ENCODE measurements at regions not wholly inside any gene's neighbourhood (a gene's known extent, or its start where the extent isn't known, plus 50 kb on each side); places are given as distances from the start of the nearest gene placed in this dataset.
A peak's percentile ranks its signal among the peaks of the same experiment; 100 is the strongest.

DNA sequence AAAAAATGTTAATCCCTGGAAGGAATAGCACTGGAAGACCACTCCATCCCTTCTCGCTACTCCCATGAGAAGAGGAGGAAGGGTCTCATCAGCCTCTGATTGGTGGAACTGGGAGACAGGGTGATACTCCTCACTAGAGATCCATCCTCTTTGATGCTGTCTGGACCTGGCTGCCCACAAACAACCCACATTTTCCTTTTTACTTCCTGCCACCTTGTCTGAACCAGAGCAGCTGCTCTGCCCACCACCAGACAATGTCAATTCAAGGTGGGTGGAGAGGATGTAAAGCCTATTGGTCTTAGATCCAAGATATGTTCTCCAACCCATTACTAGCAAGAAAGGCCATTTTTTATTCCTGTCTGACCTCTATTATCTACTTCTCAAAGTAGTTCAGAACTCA lies 246.9 kb upstream of the TANK start:
- DNase-seq (ENCODE audit: low read depth in 2 of 2): no peak

DNA sequence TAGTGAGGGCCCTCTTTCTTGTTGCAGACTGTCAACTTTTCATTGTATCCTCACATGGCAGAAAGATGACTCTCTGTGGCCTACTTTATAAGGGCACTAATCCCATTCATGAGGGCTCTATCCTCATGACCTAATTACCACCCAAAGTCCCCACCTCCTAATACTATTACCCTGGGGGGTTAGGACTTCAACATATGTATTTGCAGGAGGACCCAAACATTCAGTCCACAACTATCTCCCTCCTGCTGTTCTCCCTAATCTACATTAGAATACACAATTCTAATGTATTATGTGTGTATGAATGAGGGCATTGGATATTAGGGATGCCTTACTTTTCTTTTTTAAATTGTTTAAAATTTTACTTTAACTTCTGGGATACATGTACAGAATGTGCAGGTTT lies 246.0 kb upstream of the TANK start:
- DNase-seq (ENCODE audit: low read depth in 2 of 2): no peak

DNA sequence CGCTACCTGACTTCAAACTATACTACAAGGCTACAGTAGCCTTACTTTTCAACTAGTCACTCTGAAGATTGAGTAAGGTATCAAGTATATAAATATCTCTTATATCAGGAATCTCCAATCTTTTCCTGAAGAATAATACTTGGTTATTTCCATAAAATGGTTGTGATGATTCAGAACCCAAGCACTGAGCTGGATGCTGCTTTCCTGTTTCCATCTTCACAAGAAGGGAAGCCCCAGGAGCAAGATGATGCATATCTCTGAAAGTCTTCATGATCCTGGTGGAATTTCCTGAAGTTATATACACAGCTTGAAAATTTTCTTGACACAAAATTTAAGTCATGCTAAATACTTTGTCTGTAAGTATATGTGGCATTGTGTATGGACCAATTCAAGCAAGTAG lies 243.9 kb upstream of the TANK start:
- no peak for DNase-seq (ENCODE audit: low read depth in 2 of 2)

DNA sequence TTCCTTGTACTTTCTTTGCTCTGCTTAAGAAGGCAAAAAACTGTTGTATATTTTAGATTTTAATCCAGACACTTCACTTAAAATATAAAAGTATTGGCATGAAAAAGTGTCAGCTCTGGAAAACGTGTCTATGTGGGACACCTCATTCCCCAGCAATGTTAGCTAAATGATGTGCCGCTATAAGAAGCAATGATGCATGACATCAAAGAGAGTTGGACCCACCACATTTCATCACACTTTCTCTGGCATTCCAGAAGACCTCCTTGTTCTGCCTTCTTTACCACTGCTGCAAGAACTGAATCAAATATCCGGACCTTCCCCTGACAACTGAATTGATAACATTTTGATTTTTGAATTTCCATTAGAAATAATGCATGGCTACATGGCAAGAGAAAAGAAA lies 242.4 kb upstream of the TANK start:
- no peak for DNase-seq (ENCODE audit: low read depth in 2 of 2)

DNA sequence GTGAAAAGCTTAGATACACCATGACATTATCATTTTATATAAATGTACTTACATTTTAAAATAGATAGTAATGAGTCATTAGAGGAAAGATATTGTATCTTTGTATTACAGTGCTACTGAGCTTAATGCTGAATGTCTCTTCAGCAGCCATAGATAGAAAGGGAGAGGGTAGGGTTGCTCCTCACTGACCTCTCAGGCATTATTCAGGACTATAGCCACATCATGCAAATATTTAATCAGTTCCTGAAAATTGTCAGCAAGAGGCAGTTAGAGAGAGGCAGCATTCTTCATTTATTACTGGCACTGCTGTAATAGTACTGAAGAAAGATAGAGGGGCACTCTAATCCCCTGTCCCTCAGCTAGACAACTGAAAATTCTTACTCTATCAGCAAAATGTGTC lies 242.0 kb upstream of the TANK start:
- no peak for DNase-seq (ENCODE audit: low read depth in 2 of 2)

DNA sequence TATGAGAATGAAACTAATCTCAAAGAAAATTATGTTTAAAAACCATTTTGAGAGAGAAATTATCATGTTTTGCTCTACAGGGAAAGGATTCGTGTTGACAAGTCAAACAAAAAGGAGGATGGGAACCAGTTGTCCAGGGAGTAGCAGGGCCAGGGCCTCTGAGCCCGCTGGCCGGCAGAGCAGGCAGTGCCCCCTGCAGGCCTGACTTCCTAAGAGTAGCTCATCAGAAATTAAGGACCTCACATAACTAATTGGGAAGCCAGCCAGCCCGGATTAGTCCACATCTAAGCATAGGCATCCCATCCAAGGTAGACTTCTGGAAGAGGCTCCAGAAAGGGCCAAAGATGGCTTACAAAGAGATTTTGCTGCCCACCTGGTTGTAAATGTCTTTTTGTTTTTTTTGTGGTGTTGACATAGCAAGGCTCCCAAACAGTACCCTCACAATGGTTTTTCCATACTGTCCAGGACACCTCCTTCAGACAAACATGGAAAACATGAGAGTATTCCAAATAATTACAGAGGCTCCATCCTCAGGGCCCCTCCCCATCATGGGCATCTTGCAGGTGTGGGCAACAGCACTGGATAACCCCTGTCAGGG lies 241.2 kb upstream of the TANK start:
- peak; percentile 5 to 10 for DNase-seq (ENCODE audit: low read depth in 2 of 2)

DNA sequence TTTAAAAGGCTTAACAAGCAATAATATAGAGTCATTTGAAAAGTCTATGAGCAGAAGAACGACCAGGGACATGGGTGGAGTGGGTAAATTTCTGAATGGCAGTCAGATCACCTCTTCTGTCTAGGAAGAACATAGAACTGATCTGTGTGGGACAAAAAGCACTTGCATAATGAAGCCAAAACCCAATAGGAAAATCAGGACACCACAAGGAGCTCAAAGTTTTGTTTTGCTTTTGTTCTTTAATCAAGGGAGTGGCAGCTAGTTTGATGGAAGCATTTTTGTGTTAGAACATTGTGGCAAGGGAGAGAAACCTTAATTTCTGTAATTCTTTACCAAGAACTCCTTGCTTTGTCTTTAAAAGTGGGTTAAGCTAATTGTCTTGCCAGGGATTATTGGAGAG lies 240.2 kb upstream of the TANK start:
- no peak for DNase-seq (ENCODE audit: low read depth in 2 of 2)

DNA sequence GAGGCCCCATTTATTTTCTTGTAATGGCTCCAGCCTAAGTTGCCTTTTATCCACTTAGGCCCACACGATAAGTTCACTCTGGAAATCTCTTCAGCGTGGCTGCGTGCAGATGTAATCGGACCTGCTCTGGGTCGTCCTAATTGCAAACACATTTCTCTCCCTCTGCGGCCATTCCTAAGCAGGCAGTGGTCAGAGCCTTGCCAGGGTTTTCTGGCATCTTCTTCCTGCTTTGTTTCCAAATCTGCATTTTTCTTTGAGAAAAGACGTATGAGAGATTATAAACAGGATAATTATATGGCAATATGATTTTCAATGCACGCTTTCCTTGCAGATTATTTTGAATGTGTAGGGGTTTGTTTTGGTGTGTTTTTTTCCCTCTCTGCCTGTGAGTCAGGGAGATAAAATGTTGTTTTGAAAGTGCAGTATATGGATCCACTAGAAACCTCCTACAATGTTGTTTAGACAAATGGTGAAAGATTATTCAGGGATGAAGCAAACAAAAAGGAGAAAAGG lies 239.4 kb upstream of the TANK start:
- no peak for DNase-seq (ENCODE audit: low read depth in 2 of 2)

DNA sequence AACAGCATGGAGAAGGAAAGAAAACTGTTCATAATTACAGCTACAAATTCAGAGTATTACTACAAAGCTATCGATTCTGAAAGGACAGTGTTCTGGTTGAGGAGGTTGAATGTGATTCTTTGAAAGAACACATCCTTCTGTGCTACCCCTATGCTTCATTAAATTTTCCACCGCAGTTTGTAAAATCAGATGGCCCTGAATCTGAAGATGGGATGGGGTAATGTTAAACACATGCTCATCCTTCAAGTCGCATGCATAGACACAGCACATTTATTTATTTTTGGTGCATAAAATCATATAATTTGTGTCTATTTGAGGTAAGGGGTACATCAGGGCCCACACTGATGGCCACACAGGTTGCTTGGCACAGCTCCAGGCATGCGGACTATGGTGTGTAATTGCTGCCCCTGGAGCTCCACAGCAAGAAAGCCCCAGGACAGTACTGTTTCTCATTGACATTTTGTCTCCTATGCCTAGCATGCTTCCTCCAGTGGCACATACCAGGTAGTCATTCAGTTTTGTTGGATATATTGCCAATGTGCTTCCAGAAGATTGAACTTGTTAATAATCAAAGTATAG lies 238.8 kb upstream of the TANK start:
- DNase-seq (ENCODE audit: low read depth in 2 of 2): no peak

DNA sequence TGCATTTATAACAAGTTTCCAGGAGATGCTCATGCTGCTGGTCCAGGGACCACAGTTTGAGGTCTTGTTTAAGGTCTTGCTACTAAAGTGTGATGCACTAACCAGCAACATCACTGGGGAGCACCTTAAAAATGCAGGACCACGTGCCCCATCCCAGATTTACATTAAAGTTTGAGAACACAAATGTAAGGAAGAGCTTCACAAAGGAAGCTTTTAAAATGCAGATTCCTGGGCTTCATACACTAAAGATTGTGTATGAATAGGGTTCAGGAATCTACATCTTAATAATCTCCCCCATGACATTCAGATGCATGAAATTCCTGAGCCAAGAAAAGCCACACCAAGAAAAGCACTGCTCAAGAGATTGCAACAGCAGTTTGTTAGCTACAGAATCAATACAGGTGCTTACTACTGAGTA lies 235.3 kb upstream of the TANK start:
- no peak for DNase-seq (ENCODE audit: low read depth in 2 of 2)

DNA sequence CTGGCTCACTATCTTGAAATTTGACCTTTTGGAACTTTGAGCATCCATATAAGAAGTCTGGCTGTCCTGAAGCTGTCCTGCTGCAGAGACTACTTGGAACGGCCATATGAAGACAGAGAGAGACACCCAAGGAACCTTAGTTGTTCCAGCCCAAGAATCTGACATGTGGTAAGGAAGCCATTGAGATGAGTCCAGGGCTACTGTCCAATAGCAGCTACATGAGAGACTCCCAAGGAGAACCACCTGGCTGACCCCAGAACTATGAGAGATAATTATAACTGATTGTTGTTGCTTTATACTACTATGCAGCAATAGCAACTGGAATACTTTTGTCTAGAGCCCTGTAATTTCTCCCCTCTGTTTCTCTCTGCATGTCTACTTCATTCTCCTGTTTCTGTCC lies 234.3 kb upstream of the TANK start:
- no peak for DNase-seq (ENCODE audit: low read depth in 2 of 2)

DNA sequence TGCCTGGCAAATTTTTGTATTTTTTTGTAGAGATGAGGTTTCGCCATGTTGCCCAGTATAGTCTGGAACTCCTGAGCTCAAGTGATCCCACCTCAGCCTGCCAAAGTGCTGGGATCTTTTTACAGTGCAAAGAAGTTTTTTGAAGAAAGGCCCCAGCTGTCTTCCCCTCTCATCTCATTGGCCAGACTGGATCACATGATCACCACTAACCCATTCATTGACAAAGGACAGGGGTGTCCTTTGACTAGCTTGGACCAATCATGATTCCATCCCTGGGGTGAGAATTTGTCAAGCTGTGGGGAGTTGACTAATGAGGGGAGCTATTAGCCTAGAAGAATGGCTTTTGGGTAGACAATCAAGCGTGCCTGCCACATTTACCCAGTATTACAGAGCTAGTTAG lies 232.9 kb upstream of the TANK start:
- no peak for DNase-seq (ENCODE audit: low read depth in 2 of 2)

DNA sequence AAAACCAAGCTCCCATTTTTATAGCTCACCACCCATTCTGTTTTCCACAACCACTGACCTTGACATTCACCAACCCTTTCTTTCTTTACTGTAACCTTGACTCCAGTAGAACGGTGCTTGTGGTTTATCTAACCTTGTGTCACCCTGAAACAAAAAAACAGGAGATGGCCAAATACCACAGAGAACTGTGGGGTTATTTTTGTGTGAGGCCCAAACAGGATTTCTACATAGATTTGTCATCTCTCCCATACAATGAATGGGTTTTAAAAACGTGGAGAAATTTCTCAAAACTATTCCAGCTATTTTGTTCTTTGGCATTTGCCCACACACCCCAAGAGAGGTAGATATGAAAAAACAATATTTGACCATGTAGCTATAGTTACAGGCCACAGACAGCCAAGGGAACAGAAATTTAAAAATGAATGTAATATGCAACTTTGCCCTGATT lies 231.3 kb upstream of the TANK start:
- DNase-seq (ENCODE audit: low read depth in 2 of 2): no peak

DNA sequence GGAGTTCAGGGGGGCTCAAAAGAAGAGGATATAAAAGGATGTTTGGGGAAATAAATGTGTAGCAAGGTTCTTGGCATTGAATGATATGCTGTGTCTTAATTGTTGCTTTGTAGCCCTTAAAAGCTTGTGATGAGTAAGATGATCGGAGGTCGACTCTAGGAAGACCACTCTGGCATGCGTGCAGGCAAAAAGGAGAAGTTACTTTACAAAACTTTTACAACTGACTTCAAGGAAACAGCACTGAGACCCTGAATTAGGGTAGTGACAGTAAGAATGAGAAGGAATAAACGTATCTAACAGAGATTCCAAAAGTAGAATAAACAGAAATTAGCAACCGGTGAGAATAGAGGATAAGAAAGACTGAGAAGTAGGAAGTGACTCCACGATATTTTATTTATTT lies 228.7 kb upstream of the TANK start:
- DNase-seq (ENCODE audit: low read depth in 2 of 2): no peak

DNA sequence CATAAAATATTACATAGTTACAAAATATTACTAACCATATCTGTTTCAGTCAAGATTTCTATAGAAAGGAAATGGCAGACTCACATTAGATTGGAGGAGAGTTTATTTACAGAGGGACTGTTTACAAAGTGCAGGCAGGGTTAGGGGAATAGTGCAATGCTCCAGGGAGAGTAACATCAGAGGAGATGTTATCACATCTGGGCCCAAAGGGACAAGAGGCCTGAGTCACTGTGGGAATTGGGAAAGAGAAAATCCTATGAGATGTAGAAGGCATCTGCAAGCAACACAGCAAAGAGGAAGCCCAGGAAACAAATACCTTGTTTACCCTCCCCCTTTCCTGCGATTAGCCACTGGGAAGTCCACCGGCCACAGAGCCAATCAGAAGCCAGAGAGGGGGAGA lies 227.3 kb upstream of the TANK start:
- no peak for DNase-seq (ENCODE audit: low read depth in 2 of 2)

DNA sequence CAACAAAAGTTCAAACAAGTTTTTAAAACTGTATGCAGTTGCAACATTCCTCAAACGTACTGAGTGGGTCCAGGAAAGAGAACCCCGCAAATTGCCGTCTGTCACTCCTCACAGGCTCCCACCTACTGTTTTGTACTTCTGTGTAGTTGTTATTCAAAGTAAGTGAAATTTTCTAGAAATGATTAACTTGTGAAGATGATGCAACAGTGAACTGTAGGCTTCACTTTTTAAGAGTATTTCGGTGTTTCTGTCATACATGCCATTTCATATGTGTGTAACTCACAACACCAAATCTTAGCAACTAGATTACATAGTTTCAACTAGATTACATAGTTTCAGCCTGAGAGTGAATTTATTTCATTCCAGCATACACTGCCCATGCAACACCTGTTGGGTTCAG lies 226.0 kb upstream of the TANK start:
- no peak for DNase-seq (ENCODE audit: low read depth in 2 of 2)

DNA sequence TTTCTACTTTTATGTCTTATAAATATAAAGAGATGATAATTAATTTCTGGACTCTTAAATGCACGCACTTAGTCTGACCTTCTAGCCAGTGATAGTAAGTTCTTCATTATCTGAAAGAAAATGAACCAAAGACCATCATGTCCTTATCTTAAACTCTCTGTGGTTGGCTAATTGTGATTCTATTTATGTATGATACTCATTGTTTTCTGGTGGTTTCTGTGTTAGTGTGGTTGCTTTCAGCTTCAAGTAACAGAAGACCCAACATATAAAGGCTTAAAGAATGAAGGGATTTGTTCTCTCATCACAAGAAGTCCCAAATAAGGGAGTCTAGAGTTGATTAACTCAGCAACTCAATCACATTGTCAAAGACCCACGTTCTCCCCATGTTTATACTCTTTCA lies 225.2 kb upstream of the TANK start:
- DNase-seq (ENCODE audit: low read depth in 2 of 2): no peak

DNA sequence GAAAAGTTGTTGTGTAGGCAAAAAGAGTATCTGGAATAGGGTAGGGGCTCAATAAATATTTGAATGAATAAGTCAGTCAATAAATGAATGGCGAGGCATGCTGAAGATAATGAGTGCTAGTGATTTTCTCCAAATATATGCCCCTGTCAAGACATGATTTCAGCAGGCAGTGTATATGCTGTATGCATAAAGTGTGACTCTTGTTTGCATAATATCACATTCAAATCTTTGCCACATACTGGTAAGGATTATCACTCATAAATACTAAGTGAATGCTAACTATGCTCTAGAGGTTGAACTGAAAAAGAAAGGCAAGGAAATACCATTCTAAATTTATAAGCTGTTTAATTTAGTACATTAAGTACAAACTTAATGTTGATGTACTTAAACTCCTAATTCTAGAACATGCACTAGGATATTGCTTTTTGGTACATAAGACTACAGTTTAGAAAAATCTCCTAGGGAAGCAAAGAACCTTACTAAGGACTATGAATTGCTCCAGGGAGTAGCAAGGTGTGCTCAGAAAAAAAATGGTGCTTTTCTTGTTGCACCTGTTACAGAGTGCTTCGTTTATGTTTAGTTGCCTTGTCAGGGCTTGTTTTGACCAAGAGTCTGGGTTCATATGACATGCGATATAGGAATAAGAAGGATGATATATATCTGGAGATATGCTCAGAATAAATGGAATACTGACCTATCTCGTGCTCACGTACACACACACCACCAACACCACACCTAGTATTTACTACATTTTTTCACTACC lies 224.0 kb upstream of the TANK start:
- DNase-seq (ENCODE audit: low read depth in 2 of 2): no peak

DNA sequence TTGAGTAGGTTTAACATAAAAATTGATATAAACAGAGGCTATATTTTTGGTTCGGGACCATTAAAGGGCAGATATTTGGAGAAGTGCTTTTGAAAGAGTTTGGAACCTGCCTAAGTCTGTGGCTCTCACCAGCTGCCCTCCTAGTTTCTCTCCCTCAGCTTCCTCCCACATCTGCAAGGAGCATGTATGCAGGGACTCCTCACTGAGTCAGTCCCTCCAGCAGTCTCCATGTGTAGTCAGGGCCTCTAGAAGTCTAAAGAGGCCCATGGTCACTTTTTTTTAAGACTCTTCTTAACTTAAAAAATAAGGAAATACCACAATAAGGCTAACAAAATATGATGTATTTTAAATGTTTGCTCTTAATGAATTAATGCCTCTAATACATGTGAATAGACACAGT lies 220.0 kb upstream of the TANK start:
- no peak for DNase-seq (ENCODE audit: low read depth in 2 of 2)

DNA sequence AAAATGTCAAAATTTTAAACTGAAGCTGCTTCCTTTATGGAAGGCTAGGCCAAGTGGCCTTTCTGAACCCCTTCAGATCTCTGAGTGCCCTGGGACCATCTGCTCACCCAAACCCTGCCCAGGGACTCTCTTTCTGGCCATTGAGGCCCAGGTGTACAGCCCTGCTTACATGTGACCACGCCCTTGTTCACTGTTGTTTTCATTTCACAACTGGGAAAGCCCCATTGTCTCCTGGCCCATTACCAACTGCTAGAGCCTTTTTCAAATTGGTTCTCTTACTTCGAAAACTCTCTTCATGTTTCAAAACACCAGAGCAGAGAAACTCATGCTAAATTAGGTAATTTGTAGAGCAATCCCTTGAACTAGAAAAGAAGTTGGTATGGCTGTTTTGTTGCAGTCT lies 219.5 kb upstream of the TANK start:
- DNase-seq (ENCODE audit: low read depth in 2 of 2): no peak

DNA sequence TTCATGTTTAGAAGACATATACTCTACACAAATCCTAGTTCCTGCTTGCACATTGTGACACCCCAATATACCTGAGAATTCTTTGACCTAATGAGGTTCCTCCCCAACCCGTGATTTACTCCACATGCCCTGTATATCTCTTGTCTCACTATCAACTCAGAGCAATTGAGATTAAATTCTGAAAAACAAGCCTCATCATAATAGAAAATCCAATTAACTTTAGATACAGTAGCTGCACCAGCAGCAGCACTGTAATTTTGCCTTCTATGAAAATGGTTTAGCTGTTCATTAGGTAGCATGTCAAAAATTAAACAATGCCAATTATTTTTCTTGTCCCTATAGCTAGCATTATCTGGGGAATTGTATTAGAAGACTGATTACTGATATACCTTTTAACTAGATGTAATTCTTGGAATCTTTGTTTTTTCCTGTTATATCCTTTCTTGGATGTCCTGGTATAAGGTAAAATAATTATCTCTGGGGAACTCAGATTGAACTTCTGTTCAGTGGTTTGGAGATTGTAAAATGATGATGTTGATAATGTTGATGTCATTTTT lies 218.9 kb upstream of the TANK start:
- no peak for DNase-seq (ENCODE audit: low read depth in 2 of 2)

DNA sequence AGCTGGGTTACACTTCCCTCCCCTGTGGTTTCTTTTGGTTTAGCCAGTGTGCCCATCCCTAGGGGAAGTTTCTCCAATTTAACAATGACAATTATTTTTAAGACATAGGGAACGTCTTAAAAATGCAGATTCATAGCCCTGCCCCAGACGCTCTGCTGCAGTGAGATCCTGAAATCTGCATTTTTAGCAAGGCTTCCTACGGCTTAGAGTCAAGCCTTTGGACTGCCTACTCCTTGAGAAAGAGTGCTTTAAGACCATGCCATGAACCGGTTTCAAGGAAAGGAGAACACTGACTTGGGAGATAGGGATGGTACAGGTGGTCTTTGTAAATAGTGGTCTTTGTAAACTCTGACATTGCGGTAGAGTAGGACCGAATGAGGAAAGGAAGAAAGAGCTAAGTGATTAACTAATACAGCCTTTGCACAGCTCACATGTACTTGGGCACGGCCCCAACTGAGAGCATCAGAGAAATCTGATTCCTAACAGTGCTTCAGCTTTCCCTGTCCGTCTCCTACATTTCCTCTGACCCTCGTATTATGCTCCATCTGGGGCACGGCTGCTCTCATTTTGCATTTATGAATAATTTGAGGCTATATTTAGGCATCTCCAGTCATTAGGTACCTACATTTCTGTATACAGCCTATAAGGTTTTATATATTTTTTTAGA lies 217.6 kb upstream of the TANK start:
- DNase-seq (ENCODE audit: low read depth in 2 of 2): no peak

All from stimulated activated CD8-positive, alpha-beta memory T cell treated with anti-CD3 and anti-CD28 coated beads, Interleukin-2, amount 100 ng/mL, for 48 hours (primary cell).